Loucy (cell line): ENCODE measurements at regions not wholly inside any gene's neighbourhood (a gene's known extent, or its start where the extent isn't known, plus 50 kb on each side); places are given as distances from the start of the nearest gene placed in this dataset.

ENCODE experiments used
- H2AFZ ChIP-seq: fragments of 200-600 bp; sonication (generic); 2 replicates; pipeline ENCODE4 v1.6.0; 2016; ENCODE audit warnings: antibody characterized with exemption, mild to moderate bottlenecking, low read length, moderate library complexity
- H3F3A ChIP-seq: fragments of 200-600 bp; 2 replicates; pipeline ENCODE4 v1.6.0; 2016; ENCODE audit warnings: antibody characterized with exemption, low read depth, mild to moderate bottlenecking
- H3K27me3 ChIP-seq: fragments of 200-600 bp; sonication (generic); 2 replicates; pipeline ENCODE4 v1.6.1; 2014; ENCODE audit warnings: low read length, mild to moderate bottlenecking; ENCODE audit not compliant: insufficient read depth, poor library complexity, severe bottlenecking
- H3K36me3 ChIP-seq: fragments of 200-600 bp; sonication (generic); 2 replicates; pipeline ENCODE4 v1.6.1; 2016; ENCODE audit warnings: low read length; ENCODE audit not compliant: insufficient read depth
- H3K4me1 ChIP-seq: fragments of 200-600 bp; sonication (generic); 2 replicates; pipeline ENCODE4 v1.5.1; 2014; ENCODE audit warnings: low read length, mild to moderate bottlenecking; ENCODE audit not compliant: insufficient read depth, poor library complexity, severe bottlenecking
- H3K4me2 ChIP-seq: fragments of 200-600 bp; sonication (generic); 2 replicates; pipeline ENCODE4 v1.6.0; 2014; ENCODE audit warnings: antibody characterized with exemption, low read length, low read depth, mild to moderate bottlenecking; ENCODE audit not compliant: poor library complexity, severe bottlenecking
- H3K4me3 ChIP-seq: fragments of 200-600 bp; sonication (generic); 2 replicates; pipeline ENCODE4 v1.5.1; 2014; ENCODE audit warnings: low read length, mild to moderate bottlenecking, mixed read lengths; ENCODE audit not compliant: poor library complexity, severe bottlenecking
- H3K79me2 ChIP-seq: fragments of 200-600 bp; sonication (generic); 2 replicates; pipeline ENCODE4 v1.6.1; 2014; ENCODE audit warnings: low read length; ENCODE audit not compliant: insufficient read depth
- H3K9ac ChIP-seq: fragments of 200-600 bp; sonication (generic); 2 replicates; pipeline ENCODE4 v1.6.0; 2014; ENCODE audit warnings: mild to moderate bottlenecking, low read depth, low read length, moderate library complexity; ENCODE audit not compliant: poor library complexity, severe bottlenecking
- H3K9me2 ChIP-seq: fragments of 200-600 bp; sonication (generic); replicated peaks from 2 replicates; pipeline ENCODE4 v1.6.1; 2016; ENCODE audit warnings: low read depth, low read length, mixed read lengths
- H3K9me3 ChIP-seq: fragments of 200-600 bp; sonication (generic); 2 replicates; pipeline ENCODE4 v1.6.1; 2014; ENCODE audit warnings: mild to moderate bottlenecking, antibody characterized with exemption, low read length, low read depth; ENCODE audit not compliant: insufficient read depth
- H4K20me1 ChIP-seq: fragments of 200-600 bp; sonication (generic); 2 replicates; pipeline ENCODE4 v1.6.0; 2014; ENCODE audit warnings: antibody characterized with exemption, low read length, mild to moderate bottlenecking; ENCODE audit not compliant: insufficient read depth, poor library complexity, severe bottlenecking
- EZH2phosphoT487 ChIP-seq: fragments of 200-600 bp; IDR thresholded peaks from 2 replicates; pipeline ENCODE4 v1.6.1; 2018; ENCODE audit warnings: antibody characterized with exemption, mild to moderate bottlenecking, moderate library complexity, borderline replicate concordance
- TF ChIP-seq, protein P1 (sequence below): fragments of 200-600 bp; sonication (generic); conservative IDR thresholded peaks from 2 replicates; pipeline ENCODE4 v1.5.1; 2014; ENCODE audit warnings: mild to moderate bottlenecking, antibody characterized with exemption, low read length

DNA sequence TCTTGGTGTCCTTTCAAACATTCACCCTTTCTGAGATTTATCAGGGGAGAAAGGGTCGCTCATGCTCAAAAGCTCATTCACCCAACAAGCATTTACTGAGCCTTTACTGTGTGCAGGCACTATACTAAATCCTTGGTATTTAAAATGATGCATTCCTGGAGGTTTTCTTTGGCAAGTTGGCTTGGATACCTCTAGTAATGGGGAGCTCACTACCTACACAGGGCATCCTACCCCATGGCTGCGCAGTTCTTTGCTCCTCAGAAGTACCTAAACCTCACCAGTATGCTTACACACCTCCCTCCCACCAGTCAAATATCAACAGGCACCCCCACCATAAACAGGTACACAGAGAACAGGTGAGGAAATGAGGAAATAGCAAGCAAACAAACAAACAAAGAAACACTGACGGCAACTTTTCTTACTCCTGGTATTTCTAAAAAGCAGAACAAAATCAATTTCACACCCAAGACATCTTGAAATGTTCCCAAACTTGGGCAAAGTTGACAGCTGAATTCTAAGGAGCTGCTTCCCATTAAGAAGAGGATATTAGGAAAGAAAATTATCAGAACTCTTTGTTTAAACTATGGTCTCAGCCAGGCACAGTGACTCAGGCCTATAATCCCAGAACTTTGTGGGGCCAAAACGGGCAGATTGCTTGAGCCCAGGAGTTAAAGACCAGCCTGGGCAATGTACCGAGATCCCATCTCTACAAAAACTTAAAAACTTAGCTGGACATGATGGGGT is 104.8 kb downstream of the PSMG1 start:
- Histone ChIP-seq H3K36me3 (no peaks in the 10 kb centered on the region), H3K9ac (no peak overlapping the region), H4K20me1 (no peaks in the 10 kb centered on the region), H3K4me2 (no peak overlapping the region), H2AFZ (no peak overlapping the region), H3K9me3 (no peaks in the 10 kb centered on the region; the same call in 1 of the 2 replicates), H3K4me3 (no peak overlapping the region), H3F3A (no peaks in the 10 kb centered on the region), H3K79me2 (no peaks in the 10 kb centered on the region), H3K27me3 (no peaks in the 10 kb centered on the region), H3K9me2 (no peaks in the 10 kb centered on the region), H3K4me1 (no peaks in the 10 kb centered on the region)
- TF ChIP-seq, protein P1, sequence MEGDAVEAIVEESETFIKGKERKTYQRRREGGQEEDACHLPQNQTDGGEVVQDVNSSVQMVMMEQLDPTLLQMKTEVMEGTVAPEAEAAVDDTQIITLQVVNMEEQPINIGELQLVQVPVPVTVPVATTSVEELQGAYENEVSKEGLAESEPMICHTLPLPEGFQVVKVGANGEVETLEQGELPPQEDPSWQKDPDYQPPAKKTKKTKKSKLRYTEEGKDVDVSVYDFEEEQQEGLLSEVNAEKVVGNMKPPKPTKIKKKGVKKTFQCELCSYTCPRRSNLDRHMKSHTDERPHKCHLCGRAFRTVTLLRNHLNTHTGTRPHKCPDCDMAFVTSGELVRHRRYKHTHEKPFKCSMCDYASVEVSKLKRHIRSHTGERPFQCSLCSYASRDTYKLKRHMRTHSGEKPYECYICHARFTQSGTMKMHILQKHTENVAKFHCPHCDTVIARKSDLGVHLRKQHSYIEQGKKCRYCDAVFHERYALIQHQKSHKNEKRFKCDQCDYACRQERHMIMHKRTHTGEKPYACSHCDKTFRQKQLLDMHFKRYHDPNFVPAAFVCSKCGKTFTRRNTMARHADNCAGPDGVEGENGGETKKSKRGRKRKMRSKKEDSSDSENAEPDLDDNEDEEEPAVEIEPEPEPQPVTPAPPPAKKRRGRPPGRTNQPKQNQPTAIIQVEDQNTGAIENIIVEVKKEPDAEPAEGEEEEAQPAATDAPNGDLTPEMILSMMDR: no peak
- no peak for TF ChIP-seq EZH2phosphoT487

DNA sequence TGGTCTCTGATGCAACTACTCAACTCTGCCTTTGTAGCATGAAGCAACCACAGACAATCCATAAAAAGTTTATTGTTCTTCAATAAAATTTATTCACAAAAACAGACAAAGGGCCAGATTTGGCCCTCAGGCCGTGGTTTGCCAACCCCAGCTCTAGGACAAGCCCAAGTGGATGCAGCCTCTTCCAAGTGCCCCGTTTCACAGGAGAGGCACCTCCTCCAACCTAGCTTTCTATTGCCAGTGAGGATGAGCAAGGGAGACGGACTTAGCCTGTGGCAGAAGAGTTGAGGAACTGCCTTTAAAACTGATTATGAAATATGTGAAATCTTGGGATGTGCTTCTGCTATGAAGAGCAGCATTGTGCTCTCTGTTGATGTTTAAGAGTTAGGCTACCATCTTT is 105.4 kb downstream of the PSMG1 start:
- H3K36me3 ChIP-seq: no peaks in the 10 kb centered on the region
- no peaks in the 10 kb centered on the region for H3K79me2 ChIP-seq
- H3K9me2 ChIP-seq: no peaks in the 10 kb centered on the region
- no peaks in the 10 kb centered on the region for H3F3A ChIP-seq
- H3K9me3 ChIP-seq: no peaks in the 10 kb centered on the region; the same call in 1 of the 2 replicates
- TF ChIP-seq, protein P1: no peak
- no peak for TF ChIP-seq EZH2phosphoT487
- no peaks in the 10 kb centered on the region for H4K20me1 ChIP-seq
- no peaks in the 10 kb centered on the region for H3K27me3 ChIP-seq
- H3K4me1 ChIP-seq: no peaks in the 10 kb centered on the region
- no peak overlapping the region for H2AFZ ChIP-seq
- no peak overlapping the region for H3K9ac ChIP-seq
- H3K4me2 ChIP-seq: no peak overlapping the region
- no peak overlapping the region for H3K4me3 ChIP-seq

DNA sequence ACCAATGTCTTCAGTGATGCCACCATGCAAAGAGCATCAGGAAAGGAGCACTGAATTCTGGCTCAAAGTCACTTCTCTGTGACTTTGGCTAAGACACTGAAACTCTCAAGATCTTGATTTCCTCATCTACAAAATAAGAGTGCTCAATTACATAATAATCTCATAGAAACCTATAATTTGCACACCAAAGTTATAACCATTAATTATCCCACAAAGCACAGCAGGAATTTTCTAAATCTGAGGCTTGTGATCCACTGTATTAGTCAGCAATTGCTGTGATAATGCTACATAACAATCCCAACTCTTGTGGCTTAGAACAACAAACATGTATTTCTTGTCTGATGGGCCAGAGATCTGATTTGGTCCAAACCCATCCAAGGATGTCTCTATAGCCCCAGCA is 108.7 kb downstream of the PSMG1 start:
- Histone ChIP-seq H4K20me1 (no peaks in the 10 kb centered on the region), H3K9me3 (no peaks in the 10 kb centered on the region; the same call in 1 of the 2 replicates), H3K9ac (no peak overlapping the region), H3K79me2 (no peaks in the 10 kb centered on the region), H3K4me2 (no peak overlapping the region), H3K9me2 (no peaks in the 10 kb centered on the region), H2AFZ (no peak overlapping the region), H3K27me3 (no peaks in the 10 kb centered on the region), H3K36me3 (no peaks in the 10 kb centered on the region), H3K4me1 (no peaks in the 10 kb centered on the region), H3F3A (no peaks in the 10 kb centered on the region), H3K4me3 (no peak overlapping the region)
- TF ChIP-seq EZH2phosphoT487: no peak
- TF ChIP-seq, protein P1: no peak
